ENCODE measurements at regions not wholly inside any gene's neighbourhood (a gene's known extent, or its start where the extent isn't known, plus 50 kb on each side); places are given as distances from the start of the nearest gene placed in this dataset.
"Not testable (repeated sequence)": the region's sequence is repeated elsewhere in the genome, so short reads cannot be mapped to it uniquely, and the experiment has no call there.

GRCh38 chr12:61137677-61138414 is 1122.4 kb upstream of the USP15 start:
- no peak for DNase-seq (ENCODE audit: low read depth in 4 of 4, low spot score in 3 of 4)

- no peak for DNase-seq (ENCODE audit: low read depth in 4 of 4, low spot score in 3 of 4)
These were observed 1121.8 kb upstream of the USP15 start for GRCh38 chr12:61138415-61138759.

GRCh38 chr12:61161961-61162360 is 1098.2 kb upstream of the USP15 start:
- no peak for DNase-seq (ENCODE audit: low read depth in 4 of 4, low spot score in 3 of 4)

GRCh38 chr12:61188801-61189595 is 1071.2 kb upstream of the USP15 start:
- no peak for DNase-seq (ENCODE audit: low read depth in 4 of 4, low spot score in 3 of 4)

GRCh38 chr12:61213646-61214045 is 1046.6 kb upstream of the USP15 start:
- DNase-seq (ENCODE audit: low read depth in 4 of 4, low spot score in 3 of 4) = no peak

- DNase-seq (ENCODE audit: low read depth in 4 of 4, low spot score in 3 of 4) = no peak
These were observed 1039.9 kb upstream of the USP15 start for GRCh38 chr12:61220337-61220736.

- DNase-seq (ENCODE audit: low read depth in 4 of 4, low spot score in 3 of 4) = no peak
These were observed 1028.2 kb upstream of the USP15 start for GRCh38 chr12:61232040-61232439.

- DNase-seq (ENCODE audit: low read depth in 4 of 4, low spot score in 3 of 4) = no peak
These were observed 1009.9 kb upstream of the USP15 start for GRCh38 chr12:61250303-61250702.

GRCh38 chr12:61251076-61251475 is 1009.1 kb upstream of the USP15 start:
- DNase-seq (ENCODE audit: low read depth in 4 of 4, low spot score in 3 of 4) = no peak

- DNase-seq (ENCODE audit: low read depth in 4 of 4, low spot score in 3 of 4) = no peak
These were observed 1006.0 kb upstream of the USP15 start for GRCh38 chr12:61254225-61254624.

GRCh38 chr12:61264294-61264693 is 995.9 kb upstream of the USP15 start:
- not testable (repeated sequence) for DNase-seq (ENCODE audit: low read depth in 4 of 4, low spot score in 3 of 4)

- DNase-seq (ENCODE audit: low read depth in 4 of 4, low spot score in 3 of 4) = no peak
These were observed 992.7 kb upstream of the USP15 start for GRCh38 chr12:61267474-61267873.

GRCh38 chr12:61272441-61272840 is 987.8 kb upstream of the USP15 start:
- DNase-seq (ENCODE audit: low read depth in 4 of 4, low spot score in 3 of 4) = no peak

GRCh38 chr12:61282790-61283575 is 977.2 kb upstream of the USP15 start:
- no peak for DNase-seq (ENCODE audit: low read depth in 4 of 4, low spot score in 3 of 4)

- no peak for DNase-seq (ENCODE audit: low read depth in 4 of 4, low spot score in 3 of 4)
These were observed 969.7 kb upstream of the USP15 start for GRCh38 chr12:61290473-61290872.

GRCh38 chr12:61291647-61292046 is 968.6 kb upstream of the USP15 start:
- DNase-seq (ENCODE audit: low read depth in 4 of 4, low spot score in 3 of 4) = no peak

GRCh38 chr12:61294011-61294410 is 966.2 kb upstream of the USP15 start:
- not testable (repeated sequence) for DNase-seq (ENCODE audit: low read depth in 4 of 4, low spot score in 3 of 4)

- DNase-seq (ENCODE audit: low read depth in 4 of 4, low spot score in 3 of 4) = no peak
These were observed 958.4 kb upstream of the USP15 start for GRCh38 chr12:61301817-61302216.

GRCh38 chr12:61302282-61302681 is 957.9 kb upstream of the USP15 start:
- no peak for DNase-seq (ENCODE audit: low read depth in 4 of 4, low spot score in 3 of 4)

- DNase-seq (ENCODE audit: low read depth in 4 of 4, low spot score in 3 of 4) = no peak
These were observed 952.0 kb upstream of the USP15 start for GRCh38 chr12:61308220-61308619.

GRCh38 chr12:61311413-61311812 is 948.8 kb upstream of the USP15 start:
- DNase-seq (ENCODE audit: low read depth in 4 of 4, low spot score in 3 of 4) = no peak
